ENCODE measurements at regions not wholly inside any gene's neighbourhood (a gene's known extent, or its start where the extent isn't known, plus 50 kb on each side); places are given as distances from the start of the nearest gene placed in this dataset.

DNA sequence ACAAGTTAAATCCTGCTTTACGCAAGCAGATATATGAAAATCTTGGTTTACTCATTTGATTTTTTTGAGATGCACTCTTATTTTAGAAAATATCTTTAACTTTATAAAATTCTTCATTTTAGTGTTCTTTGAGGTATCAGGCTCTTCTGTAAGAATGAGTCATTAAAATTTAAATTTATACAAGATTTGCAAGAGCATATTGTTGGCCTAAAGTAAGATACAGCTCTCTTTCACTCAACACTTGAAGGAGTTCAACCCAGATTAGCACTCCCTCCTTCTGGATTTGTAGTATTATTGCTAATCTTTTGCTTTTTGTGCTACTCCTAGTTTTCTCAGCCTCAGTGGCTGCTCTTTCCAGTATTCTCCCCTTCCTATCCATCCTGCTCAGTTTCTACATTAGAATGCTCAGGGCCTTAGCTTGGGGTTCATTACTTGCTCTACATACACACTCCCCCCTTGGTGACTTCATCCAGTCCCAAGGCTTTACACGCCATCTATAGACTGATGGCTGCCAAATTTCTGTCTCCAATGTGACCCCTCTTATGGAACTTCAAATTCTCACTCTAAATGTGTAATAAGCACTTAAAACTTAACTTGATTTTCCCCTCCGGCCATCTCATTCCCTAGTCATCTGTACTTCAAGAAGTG is 425.3 kb upstream of the FANCL start:
- TF ChIP-seq, protein P1, sequence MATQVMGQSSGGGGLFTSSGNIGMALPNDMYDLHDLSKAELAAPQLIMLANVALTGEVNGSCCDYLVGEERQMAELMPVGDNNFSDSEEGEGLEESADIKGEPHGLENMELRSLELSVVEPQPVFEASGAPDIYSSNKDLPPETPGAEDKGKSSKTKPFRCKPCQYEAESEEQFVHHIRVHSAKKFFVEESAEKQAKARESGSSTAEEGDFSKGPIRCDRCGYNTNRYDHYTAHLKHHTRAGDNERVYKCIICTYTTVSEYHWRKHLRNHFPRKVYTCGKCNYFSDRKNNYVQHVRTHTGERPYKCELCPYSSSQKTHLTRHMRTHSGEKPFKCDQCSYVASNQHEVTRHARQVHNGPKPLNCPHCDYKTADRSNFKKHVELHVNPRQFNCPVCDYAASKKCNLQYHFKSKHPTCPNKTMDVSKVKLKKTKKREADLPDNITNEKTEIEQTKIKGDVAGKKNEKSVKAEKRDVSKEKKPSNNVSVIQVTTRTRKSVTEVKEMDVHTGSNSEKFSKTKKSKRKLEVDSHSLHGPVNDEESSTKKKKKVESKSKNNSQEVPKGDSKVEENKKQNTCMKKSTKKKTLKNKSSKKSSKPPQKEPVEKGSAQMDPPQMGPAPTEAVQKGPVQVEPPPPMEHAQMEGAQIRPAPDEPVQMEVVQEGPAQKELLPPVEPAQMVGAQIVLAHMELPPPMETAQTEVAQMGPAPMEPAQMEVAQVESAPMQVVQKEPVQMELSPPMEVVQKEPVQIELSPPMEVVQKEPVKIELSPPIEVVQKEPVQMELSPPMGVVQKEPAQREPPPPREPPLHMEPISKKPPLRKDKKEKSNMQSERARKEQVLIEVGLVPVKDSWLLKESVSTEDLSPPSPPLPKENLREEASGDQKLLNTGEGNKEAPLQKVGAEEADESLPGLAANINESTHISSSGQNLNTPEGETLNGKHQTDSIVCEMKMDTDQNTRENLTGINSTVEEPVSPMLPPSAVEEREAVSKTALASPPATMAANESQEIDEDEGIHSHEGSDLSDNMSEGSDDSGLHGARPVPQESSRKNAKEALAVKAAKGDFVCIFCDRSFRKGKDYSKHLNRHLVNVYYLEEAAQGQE (IDR thresholded peaks at IDR 0.05; ENCODE audit: borderline replicate concordance): no peak
- TF ChIP-seq RAD21 (conservative IDR thresholded peaks at IDR 0.05) (no peak), EP300 (conservative IDR thresholded peaks at IDR 0.05; ENCODE audit: poor library complexity, severe bottlenecking) (no peak), TAF1 (IDR thresholded peaks at IDR 0.05; ENCODE audit: low read depth) (no peak), SMC3 (conservative IDR thresholded peaks at IDR 0.05; ENCODE audit: poor library complexity) (no peak), EZH2 (IDR thresholded peaks at IDR 0.05; ENCODE audit: borderline replicate concordance, insufficient read depth, low read length, poor library complexity, severe bottlenecking) (no peak), POLR2AphosphoS5 (IDR thresholded peaks at IDR 0.05) (no peak), MXI1 (conservative IDR thresholded peaks at IDR 0.05; ENCODE audit: poor library complexity, severe bottlenecking) (no peak)
- TF ChIP-seq, protein P2, sequence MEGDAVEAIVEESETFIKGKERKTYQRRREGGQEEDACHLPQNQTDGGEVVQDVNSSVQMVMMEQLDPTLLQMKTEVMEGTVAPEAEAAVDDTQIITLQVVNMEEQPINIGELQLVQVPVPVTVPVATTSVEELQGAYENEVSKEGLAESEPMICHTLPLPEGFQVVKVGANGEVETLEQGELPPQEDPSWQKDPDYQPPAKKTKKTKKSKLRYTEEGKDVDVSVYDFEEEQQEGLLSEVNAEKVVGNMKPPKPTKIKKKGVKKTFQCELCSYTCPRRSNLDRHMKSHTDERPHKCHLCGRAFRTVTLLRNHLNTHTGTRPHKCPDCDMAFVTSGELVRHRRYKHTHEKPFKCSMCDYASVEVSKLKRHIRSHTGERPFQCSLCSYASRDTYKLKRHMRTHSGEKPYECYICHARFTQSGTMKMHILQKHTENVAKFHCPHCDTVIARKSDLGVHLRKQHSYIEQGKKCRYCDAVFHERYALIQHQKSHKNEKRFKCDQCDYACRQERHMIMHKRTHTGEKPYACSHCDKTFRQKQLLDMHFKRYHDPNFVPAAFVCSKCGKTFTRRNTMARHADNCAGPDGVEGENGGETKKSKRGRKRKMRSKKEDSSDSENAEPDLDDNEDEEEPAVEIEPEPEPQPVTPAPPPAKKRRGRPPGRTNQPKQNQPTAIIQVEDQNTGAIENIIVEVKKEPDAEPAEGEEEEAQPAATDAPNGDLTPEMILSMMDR (IDR thresholded peaks at IDR 0.05; ENCODE audit: poor library complexity, severe bottlenecking): no peak
- Histone ChIP-seq H4K20me1 (ENCODE audit: insufficient read depth) (no peaks in the 10 kb centered on the region), H3K4me2 (ENCODE audit: low read length) (no peak overlapping the region), H3K36me3 (ENCODE audit: insufficient read depth, low read length) (no peaks in the 10 kb centered on the region), H3K4me3 (ENCODE audit: low read length) (no peak overlapping the region), H3K27me3 (ENCODE audit: insufficient read depth, low read depth, low read length) (no peaks in the 10 kb centered on the region), H3K79me2 (replicated peaks; ENCODE audit: insufficient read depth, low read length) (no peaks in the 10 kb centered on the region), H3K9me2 (ENCODE audit: insufficient read depth, low read length) (no peaks in the 10 kb centered on the region), H3K9me3 (ENCODE audit: low read length) (no peaks in the 10 kb centered on the region), H3K27ac (ENCODE audit: low read length) (no peak overlapping the region), H3K9ac (ENCODE audit: low read length) (no peak overlapping the region), H2AFZ (ENCODE audit: low read depth, low read length) (no peak overlapping the region), H3F3A (ENCODE audit: insufficient read depth, low read length, poor library complexity, severe bottlenecking) (no peaks in the 10 kb centered on the region)

DNA sequence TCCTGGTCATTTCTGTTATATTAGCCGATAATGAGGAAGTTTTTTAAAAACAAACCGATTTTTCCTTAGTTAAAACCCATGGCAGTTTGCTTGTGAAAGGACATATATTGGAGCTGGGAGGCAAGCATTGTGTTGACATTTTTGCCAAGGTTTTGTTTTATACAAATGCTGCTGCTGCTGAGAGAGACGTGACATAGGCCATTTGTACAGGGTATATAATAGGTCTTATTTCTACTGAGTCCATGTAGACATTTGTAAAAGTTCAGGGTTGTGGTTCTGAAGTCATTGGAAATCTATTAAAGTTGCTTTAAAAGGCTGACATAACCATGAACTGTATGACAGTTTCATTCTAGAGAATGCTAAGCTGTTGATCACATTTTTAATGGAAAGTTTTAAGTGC is 424.0 kb upstream of the FANCL start:
- Histone ChIP-seq H4K20me1 (ENCODE audit: insufficient read depth) (no peaks in the 10 kb centered on the region), H3K27ac (ENCODE audit: low read length) (no peak overlapping the region), H3K9me2 (ENCODE audit: insufficient read depth, low read length) (no peaks in the 10 kb centered on the region), H3F3A (ENCODE audit: insufficient read depth, low read length, poor library complexity, severe bottlenecking) (no peaks in the 10 kb centered on the region), H3K4me3 (ENCODE audit: low read length) (no peak overlapping the region), H3K27me3 (ENCODE audit: insufficient read depth, low read depth, low read length) (no peaks in the 10 kb centered on the region), H3K36me3 (ENCODE audit: insufficient read depth, low read length) (no peaks in the 10 kb centered on the region), H3K9me3 (ENCODE audit: low read length) (no peaks in the 10 kb centered on the region), H3K4me2 (ENCODE audit: low read length) (no peak overlapping the region), H2AFZ (ENCODE audit: low read depth, low read length) (no peak overlapping the region), H3K9ac (ENCODE audit: low read length) (no peak overlapping the region), H3K79me2 (replicated peaks; ENCODE audit: insufficient read depth, low read length) (no peaks in the 10 kb centered on the region)
- no peak for TF ChIP-seq RAD21 (conservative IDR thresholded peaks at IDR 0.05)
- TF ChIP-seq EZH2 (IDR thresholded peaks at IDR 0.05; ENCODE audit: borderline replicate concordance, insufficient read depth, low read length, poor library complexity, severe bottlenecking): no peak
- TF ChIP-seq POLR2AphosphoS5 (IDR thresholded peaks at IDR 0.05): no peak
- TF ChIP-seq EP300 (conservative IDR thresholded peaks at IDR 0.05; ENCODE audit: poor library complexity, severe bottlenecking): no peak
